HUES64 (cell line): ENCODE measurements at regions not wholly inside any gene's neighbourhood (a gene's known extent, or its start where the extent isn't known, plus 50 kb on each side); places are given as distances from the start of the nearest gene placed in this dataset.

Source experiments
- H3K27ac ChIP-seq: 2 replicates; pipeline ENCODE4 v1.7.0; 2013; ENCODE audit warnings: low read depth, low read length, inconsistent platforms
- H3K27me3 ChIP-seq: 2 replicates; pipeline ENCODE4 v1.6.1; 2013; ENCODE audit warnings: mild to moderate bottlenecking, low read length; ENCODE audit not compliant: insufficient read depth
- H3K36me3 ChIP-seq: 2 replicates; pipeline ENCODE4 v1.6.1; 2013; ENCODE audit warnings: mild to moderate bottlenecking, low read length; ENCODE audit not compliant: insufficient read depth
- H3K4me1 ChIP-seq: 2 replicates; pipeline ENCODE4 v1.6.1; 2013; ENCODE audit warnings: mild to moderate bottlenecking, low read length, moderate library complexity; ENCODE audit not compliant: insufficient read depth
- H3K4me3 ChIP-seq: 2 replicates; pipeline ENCODE4 v1.5.1; 2013; ENCODE audit warnings: mild to moderate bottlenecking, low read length, moderate library complexity
- H3K9ac ChIP-seq: 2 replicates; pipeline ENCODE4 v1.6.1; 2013; ENCODE audit warnings: mild to moderate bottlenecking, low read depth, low read length
- H3K9me3 ChIP-seq: 2 replicates; pipeline ENCODE4 v1.6.1; 2013; ENCODE audit warnings: low read depth, low read length; ENCODE audit not compliant: insufficient read depth
- WGBS: fragments of 150-250, 120-280 bp; methylation state at CpG from one replicate; pipeline ENCODE4 v1.1.7; 2013; ENCODE audit warnings: missing lambda C conversion rate; 5-methylcytosine and 5-hydroxymethylcytosine counted together

DNA sequence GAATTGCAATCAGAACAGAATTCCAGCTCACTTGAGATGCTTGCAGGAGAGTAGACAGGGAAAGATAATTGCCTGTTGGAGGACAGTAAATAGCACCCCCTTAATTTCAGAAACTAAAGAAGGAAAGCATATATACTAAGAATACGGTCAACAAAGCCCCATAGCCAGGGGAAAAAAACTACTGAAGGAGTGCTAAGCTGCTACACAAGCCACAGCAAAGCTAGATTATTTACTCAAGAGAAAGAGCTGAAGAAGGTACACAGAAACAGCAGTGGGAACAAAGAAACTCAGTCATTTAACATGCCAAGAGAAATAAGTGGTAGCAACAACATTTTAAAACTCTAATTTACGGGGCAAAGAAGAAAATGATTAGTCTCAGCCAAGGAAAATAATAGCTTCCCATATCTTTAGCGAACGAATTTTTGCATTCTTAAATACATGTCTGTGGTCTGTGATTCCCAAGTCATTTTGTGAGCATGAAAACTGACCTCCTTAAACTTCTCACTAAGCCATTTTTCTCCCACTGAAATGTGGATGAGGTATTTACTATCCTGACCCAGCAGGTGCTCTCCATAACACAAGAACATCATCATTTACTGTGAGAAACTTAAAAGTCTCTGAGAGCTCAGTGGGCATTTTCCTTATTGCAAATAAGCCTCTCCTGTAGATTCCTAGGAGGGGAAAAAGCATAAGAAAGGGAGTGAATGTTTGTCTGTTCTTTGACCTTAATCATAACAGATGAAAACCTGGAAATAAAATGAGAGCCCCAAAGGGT lies 196.0 kb downstream of the PAX3 start:
- 0 out of 2 replicates have a peak overlapping the region, but pooled peaks have one; percentile 17 for H3K27ac ChIP-seq
- no peak overlapping the region for H3K9ac ChIP-seq
- H3K9me3 ChIP-seq = no peaks in the 10 kb centered on the region
- no peaks in the 10 kb centered on the region for H3K36me3 ChIP-seq
- peaks cover 37% of the 10 kb centered on the region for H3K4me1 ChIP-seq
- 0 out of 2 replicates have a peak, but pooled peaks cover 2% of the 10 kb centered on the region for H3K27me3 ChIP-seq
- WGBS = 61% methylated on average over 4 of the region's 4 CpGs
- no peak overlapping the region for H3K4me3 ChIP-seq

DNA sequence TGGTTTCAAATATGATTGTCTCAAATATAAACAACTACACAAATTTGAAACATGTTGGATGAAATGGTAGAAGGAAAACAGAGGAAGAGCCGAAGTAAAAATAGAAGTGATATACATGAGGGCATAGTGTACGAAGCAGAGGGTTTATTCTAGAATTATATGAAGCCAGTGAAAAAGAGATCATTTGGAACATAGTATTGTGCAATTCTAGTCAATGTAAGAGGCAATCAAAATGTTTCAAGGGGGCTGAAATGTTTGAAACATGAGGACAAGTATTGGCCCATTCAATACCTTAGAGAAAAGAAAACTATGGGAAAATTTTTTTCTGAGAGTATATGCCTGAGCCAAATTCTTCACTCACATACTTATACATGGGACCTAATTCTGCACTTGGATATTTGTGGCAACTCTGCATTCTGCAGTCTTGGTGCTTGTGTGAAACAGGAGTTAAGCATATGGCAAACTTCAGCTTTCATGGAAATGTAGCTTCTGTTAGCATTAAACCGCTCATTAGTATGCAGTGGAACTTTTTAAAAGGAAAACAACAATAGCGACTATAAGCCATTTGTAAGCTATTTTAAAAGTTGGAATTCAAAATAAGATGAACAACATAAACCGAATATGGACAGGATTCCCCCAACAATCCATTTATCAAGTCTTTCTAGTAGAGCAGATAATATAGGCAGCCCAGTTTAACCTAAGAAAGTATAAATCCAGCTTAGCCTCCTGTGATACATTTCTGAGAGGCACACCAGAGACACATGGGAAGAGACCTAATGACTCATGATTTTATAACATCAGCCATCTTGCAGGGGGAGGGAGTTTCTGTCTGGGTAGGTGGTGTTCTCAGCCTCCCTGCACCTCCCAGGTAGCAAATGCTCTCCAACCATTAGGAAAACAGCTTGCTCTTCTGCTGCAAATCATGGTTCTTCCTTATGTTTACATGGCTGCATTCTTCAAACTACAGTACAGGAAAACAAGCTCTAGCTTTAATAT lies 197.8 kb downstream of the PAX3 start:
- Histone ChIP-seq H3K27ac (no peak overlapping the region), H3K9ac (no peak overlapping the region), H3K9me3 (no peaks in the 10 kb centered on the region), H3K4me3 (no peak overlapping the region), H3K36me3 (no peaks in the 10 kb centered on the region), H3K27me3 (0 out of 2 replicates have a peak, but pooled peaks cover 2% of the 10 kb centered on the region), H3K4me1 (peaks cover 37% of the 10 kb centered on the region)
- 75% methylated on average over 5 of the region's 5 CpGs for WGBS

DNA sequence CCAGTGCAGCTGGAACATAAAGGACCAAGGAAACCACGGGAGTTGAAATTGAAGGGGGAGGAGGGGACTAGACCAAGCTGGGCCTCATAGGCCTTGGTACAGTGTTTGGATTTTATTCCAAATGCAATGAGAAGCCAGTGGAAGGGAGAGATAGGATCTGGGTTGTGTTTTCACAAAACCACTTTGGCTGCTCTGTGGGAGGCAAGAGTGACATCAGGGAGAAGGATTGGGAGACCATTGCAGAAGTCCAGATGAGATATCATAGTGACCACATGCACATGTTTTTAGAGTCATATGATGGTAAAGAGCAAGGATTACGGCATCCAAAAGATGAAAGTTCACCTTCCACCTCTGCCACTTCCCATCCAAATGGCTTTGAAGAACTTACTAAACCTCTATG lies 210.2 kb downstream of the PAX3 start:
- Histone ChIP-seq H3K9me3 (no peaks in the 10 kb centered on the region), H3K9ac (no peak overlapping the region)
- 83% methylated on average over 2 of the region's 2 CpGs for WGBS

DNA sequence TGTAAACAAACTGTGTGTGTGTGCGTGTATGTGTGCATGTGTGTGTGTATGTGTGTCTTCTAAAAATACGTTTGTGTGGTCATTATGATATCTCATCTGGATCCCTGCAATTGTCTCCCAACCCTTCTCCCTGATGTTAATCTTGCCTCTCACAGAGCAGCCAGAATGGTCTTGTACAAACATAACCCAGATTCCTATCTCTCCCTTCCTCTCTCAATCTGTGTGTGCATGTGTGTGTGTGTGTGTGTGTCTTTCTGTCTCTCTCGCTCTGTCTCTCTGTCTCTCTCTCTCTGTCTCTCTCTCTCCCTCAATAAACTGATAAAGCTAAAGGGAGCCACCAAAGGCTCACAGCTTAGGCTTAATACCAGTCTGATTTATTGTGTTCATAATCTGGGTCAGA lies 210.8 kb downstream of the PAX3 start:
- no peak overlapping the region for H3K4me3 ChIP-seq
- 87% methylated on average over 2 of the region's 3 CpGs for WGBS
- H3K4me1 ChIP-seq = no peaks in the 10 kb centered on the region
- no peaks in the 10 kb centered on the region for H3K36me3 ChIP-seq
- no peak overlapping the region for H3K9ac ChIP-seq
- H3K27me3 ChIP-seq = no peaks in the 10 kb centered on the region
- no peak overlapping the region for H3K27ac ChIP-seq
- no peaks in the 10 kb centered on the region for H3K9me3 ChIP-seq

More for the DNA sequence above, 210.2 kb downstream of the PAX3 start:
- no peaks in the 10 kb centered on the region for H3K4me1 ChIP-seq
- H3K36me3 ChIP-seq = no peaks in the 10 kb centered on the region
- no peak overlapping the region for H3K27ac ChIP-seq
- no peaks in the 10 kb centered on the region for H3K27me3 ChIP-seq
- H3K4me3 ChIP-seq = no peak overlapping the region

DNA sequence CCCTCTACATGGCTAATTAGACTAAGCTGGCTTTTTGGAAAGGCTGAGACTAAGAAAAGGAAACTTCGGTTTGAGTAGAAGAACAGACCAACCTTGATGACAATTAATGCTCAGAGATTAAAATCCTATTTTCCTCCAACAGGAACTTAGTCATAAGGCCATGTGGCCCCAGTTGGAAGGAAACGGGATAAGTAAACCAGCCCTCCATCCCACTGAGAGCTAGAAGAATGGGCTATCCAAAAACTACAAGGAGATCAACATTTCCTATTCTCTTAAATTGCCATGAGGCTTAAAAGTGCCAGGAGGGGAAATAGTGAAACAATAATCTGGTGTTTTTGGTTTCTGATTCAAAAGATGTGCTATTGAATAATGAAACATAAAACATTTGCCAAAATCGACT lies 216.6 kb downstream of the PAX3 start:
- no peaks in the 10 kb centered on the region for H3K36me3 ChIP-seq
- WGBS = 93% methylated on average over 3 of the region's 3 CpGs
- no peak overlapping the region for H3K27ac ChIP-seq
- H3K4me3 ChIP-seq = no peak overlapping the region
- no peak overlapping the region for H3K9ac ChIP-seq
- H3K4me1 ChIP-seq = peaks cover 5% of the 10 kb centered on the region; the same call in 1 of the 2 replicates
- no peaks in the 10 kb centered on the region for H3K9me3 ChIP-seq
- no peaks in the 10 kb centered on the region for H3K27me3 ChIP-seq

DNA sequence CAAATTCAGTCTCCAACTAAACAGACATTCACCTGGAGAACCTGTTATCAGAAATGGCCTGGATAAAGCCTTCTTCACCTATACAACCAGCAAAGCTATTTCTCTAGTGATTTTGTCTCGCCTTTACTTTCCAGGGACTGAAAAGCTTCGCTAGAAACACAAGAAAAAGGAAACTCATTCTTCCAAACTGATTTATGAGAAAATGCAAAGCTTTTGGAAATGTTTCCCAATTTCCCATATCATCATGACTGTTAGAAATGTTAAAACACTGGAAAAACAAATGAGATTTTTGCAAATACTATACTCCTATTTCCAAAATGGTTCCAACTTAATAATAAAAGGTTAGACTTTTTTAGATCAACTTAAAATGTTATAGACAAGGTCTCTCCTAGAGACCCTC lies 218.7 kb downstream of the PAX3 start:
- no peaks in the 10 kb centered on the region for H3K9me3 ChIP-seq
- H3K27ac ChIP-seq = no peak overlapping the region
- H3K4me1 ChIP-seq = peaks cover 5% of the 10 kb centered on the region
- no peaks in the 10 kb centered on the region for H3K27me3 ChIP-seq
- H3K4me3 ChIP-seq = no peak overlapping the region
- no peak overlapping the region for H3K9ac ChIP-seq
- 97% methylated on average over 2 of the region's 2 CpGs for WGBS
- no peaks in the 10 kb centered on the region for H3K36me3 ChIP-seq

DNA sequence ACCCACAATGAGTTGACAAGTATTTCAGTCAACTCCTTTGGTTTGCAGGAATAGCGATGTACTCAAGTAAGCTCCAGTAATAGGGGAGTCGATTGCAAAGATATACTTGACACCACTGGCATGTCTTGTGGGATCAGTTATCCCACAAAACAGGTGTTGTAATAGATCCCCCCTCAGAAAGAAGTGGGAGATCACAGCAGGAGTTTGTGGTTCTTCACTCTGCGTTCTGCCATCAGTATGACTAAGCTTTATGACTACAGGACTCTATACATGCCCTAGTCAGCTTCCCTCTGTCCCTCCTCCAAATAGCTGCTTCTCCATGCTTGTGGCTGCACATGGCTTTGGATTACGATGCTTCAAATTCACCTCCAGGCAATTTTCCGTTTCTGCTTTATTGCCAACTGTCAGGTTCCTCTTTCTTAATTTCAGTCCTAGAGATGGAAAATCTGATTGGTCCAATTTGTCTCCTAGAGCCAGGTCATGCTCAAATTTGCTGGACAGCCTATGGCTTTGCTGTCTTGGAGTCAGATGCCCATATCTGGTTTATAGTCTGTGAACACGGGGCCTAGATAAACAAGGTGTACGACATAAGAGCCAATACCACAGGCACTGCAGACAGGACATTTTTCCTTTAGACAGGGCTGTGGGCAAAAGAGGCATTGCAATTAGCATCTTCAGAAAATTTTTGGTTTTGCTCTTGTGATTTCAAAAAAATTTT lies 221.7 kb downstream of the PAX3 start:
- no peaks in the 10 kb centered on the region for H3K9me3 ChIP-seq
- peaks cover 14% of the 10 kb centered on the region for H3K4me1 ChIP-seq
- H3K36me3 ChIP-seq = no peaks in the 10 kb centered on the region
- H3K27me3 ChIP-seq = 0 out of 2 replicates have a peak, but pooled peaks cover 7% of the 10 kb centered on the region
- WGBS = 94% methylated on average over 7 of the region's 7 CpGs
- H3K9ac ChIP-seq = no peak overlapping the region
- H3K4me3 ChIP-seq = no peak overlapping the region
- no peak overlapping the region for H3K27ac ChIP-seq

DNA sequence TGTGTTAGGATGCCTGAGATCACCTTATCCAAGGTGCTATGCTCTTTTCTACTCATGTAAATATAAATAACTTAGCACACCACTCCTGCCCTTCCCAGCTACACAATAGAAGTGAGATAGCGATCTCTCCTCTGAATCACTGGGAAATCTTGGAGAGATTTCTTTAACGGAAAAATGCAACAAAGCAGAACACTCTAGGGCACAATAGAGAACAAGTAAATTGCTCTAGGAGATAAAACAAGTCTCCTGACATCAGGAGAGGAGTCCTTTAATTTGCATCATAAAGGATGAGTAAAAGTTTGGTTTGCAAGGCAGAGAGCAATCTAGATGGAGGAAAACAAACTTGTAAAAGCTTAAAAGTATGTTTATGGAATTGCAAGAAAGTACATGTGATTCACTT lies 224.1 kb downstream of the PAX3 start:
- Histone ChIP-seq H3K4me3 (no peak overlapping the region), H3K9ac (no peak overlapping the region), H3K36me3 (no peaks in the 10 kb centered on the region), H3K27me3 (0 out of 2 replicates have a peak, but pooled peaks cover 7% of the 10 kb centered on the region), H3K27ac (no peak overlapping the region), H3K4me1 (peaks cover 11% of the 10 kb centered on the region), H3K9me3 (no peaks in the 10 kb centered on the region; the same call in 1 of the 2 replicates)
- WGBS = 0% methylated on average over 2 of the region's 2 CpGs

DNA sequence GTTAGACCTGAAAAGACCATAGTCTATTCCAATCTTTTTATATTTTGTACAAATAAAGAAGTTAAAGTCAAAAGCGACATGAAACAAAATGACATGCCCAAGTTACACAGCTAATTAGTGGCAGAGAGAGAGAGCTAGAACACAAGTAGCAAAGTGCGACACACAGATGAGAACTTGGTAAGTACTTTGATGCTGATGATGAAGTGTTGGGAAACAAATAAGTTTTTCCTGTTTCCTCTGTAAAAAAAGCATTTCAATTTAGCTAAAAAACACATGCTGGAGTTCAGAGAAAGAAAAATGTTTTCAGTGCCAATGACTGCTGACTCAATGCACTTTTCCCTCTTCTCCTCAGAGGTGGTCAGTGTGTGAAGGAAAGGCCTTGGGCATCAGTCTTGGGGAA lies 226.9 kb downstream of the PAX3 start:
- no peak overlapping the region for H3K9ac ChIP-seq
- no peaks in the 10 kb centered on the region; the same call in 1 of the 2 replicates for H3K9me3 ChIP-seq
- 98% methylated on average over 2 of the region's 2 CpGs for WGBS
- H3K4me3 ChIP-seq = no peak overlapping the region
- H3K36me3 ChIP-seq = no peaks in the 10 kb centered on the region
- H3K27ac ChIP-seq = no peak overlapping the region
- 0 out of 2 replicates have a peak, but pooled peaks cover 11% of the 10 kb centered on the region for H3K27me3 ChIP-seq
- peaks cover 11% of the 10 kb centered on the region for H3K4me1 ChIP-seq

DNA sequence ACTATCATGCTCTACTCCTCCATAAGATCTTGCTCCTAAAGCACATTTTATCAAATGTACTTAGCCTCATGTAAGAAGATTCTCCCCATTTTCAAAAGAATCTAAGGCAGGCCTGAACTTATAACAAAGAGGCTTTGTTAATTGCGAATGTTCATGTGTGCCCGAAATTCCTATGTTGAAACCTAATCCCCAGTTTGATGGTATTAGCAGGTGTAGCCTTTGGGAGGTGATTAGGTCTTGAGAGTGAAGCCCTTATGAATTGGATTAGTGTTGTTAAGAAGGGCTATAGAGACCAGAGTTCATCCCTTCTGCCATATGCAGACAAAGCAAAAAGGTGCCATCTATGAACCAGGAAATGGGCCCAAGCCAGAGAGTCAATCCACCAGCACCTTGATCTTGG lies 234.5 kb downstream of the PAX3 start:
- 97% methylated on average over 2 of the region's 2 CpGs for WGBS
- Histone ChIP-seq H3K36me3 (no peaks in the 10 kb centered on the region), H3K9ac (no peak overlapping the region), H3K4me3 (no peak overlapping the region), H3K4me1 (peaks cover 6% of the 10 kb centered on the region; the same call in 1 of the 2 replicates), H3K27me3 (peaks cover 11% of the 10 kb centered on the region; the same call in 1 of the 2 replicates), H3K9me3 (no peaks in the 10 kb centered on the region), H3K27ac (no peak overlapping the region)
